GM12878 (cell line): ENCODE measurements at regions not wholly inside any gene's neighbourhood (a gene's known extent, or its start where the extent isn't known, plus 50 kb on each side); places are given as distances from the start of the nearest gene placed in this dataset.

Experiments used
- ATAC-seq: fragments of 200-7000 bp; cut with Tn5 transposase; 3 replicates; pipeline ENCODE4 v1.9.1; 2020; ENCODE audit warnings: mild to moderate bottlenecking, moderate library complexity
- BruUV-seq: library from RNA; stranded (reverse); fragments of 400-500 nt; replicated peaks from 2 replicates; lab custom pipeline; 2021; lab: Mats Ljungman, UMichigan
- CTCF ChIA-PET: fragments of 300-600 bp; sonication (Branson Sonifier 250); formaldehyde crosslinking; extraction: SDS; loops from one replicate; lab custom pipeline; 2021; ENCODE audit warnings: inconsistent platforms; lab: Yijun Ruan, JAX
- POLR2A ChIA-PET: fragments of 350-600 bp; formaldehyde crosslinking; extraction: SDS; loops from one replicate; lab custom pipeline; 2021; ENCODE audit warnings: inconsistent platforms; lab: Charles Lee
- RAD21 ChIA-PET: fragments of 300-600 bp; sonication (Branson Sonifier 250); formaldehyde crosslinking; loops from one replicate; lab custom pipeline; 2023; ENCODE audit warnings: antibody characterized with exemption; ENCODE audit not compliant: unreplicated experiment; lab: Charles Lee
- SMC1A ChIA-PET: fragments of 300-600 bp; sonication (Branson Sonifier 250); formaldehyde crosslinking; loops from one replicate; lab custom pipeline; 2023; ENCODE audit not compliant: unreplicated experiment, uncharacterized antibody; lab: Charles Lee
- DNase-seq: peaks from one replicate; pipeline ENCODE4 v3.0.0-alpha.2; 2011; ENCODE audit warnings: low read depth, low spot score
- FAIRE-seq: peaks from 3 replicates; lab custom pipeline; 2011; peaks lifted over from hg19 to GRCh38; lab: Jason Lieb, UNC
- H2AFZ ChIP-seq: 2 replicates; pipeline ENCODE4 v1.6.0; 2011; ENCODE audit warnings: low read depth, low read length, control low read depth; ENCODE audit not compliant: control insufficient read depth
- H3K27ac ChIP-seq: 2 replicates; pipeline ENCODE4 v1.5.1; 2011; ENCODE audit warnings: control low read depth; ENCODE audit not compliant: control insufficient read depth, insufficient read depth
- H3K27me3 ChIP-seq, 2 experiments: replicated peaks in 1 of 2; 2 replicates each; pipeline versions ENCODE4 v1.6.0 to v1.6.1; 2011; ENCODE audit warnings: low read length in 1 of 2; ENCODE audit not compliant: control insufficient read depth in 2 of 2, insufficient read depth in 2 of 2
- H3K36me3 ChIP-seq, 2 experiments: 2 replicates each; pipeline ENCODE4 v1.5.1; 2011; ENCODE audit warnings: low read length in 1 of 2; ENCODE audit not compliant: control insufficient read depth in 2 of 2, insufficient read depth in 2 of 2
- H3K4me1 ChIP-seq: 2 replicates; pipeline ENCODE4 v1.6.1; 2011; ENCODE audit warnings: mild to moderate bottlenecking, low read length, moderate library complexity, mixed read lengths; ENCODE audit not compliant: control insufficient read depth, insufficient read depth
- H3K4me2 ChIP-seq: 2 replicates; pipeline ENCODE4 v1.6.0; 2011; ENCODE audit warnings: control low read depth; ENCODE audit not compliant: control insufficient read depth, insufficient read depth
- H3K4me3 ChIP-seq: fragments of 200-600 bp; sonication (generic); 2 replicates; pipeline ENCODE4 v1.5.1; 2016
- H3K79me2 ChIP-seq: 2 replicates; pipeline ENCODE4 v1.6.0; 2011; ENCODE audit warnings: low read length; ENCODE audit not compliant: control insufficient read depth, insufficient read depth
- H3K9ac ChIP-seq: 2 replicates; pipeline ENCODE4 v1.8.0; 2011; ENCODE audit warnings: low read length, control low read depth, mixed read lengths; ENCODE audit not compliant: control insufficient read depth, insufficient read depth
- H3K9me3 ChIP-seq: replicated peaks from 3 replicates; pipeline ENCODE4 v1.5.1; 2011; ENCODE audit warnings: mild to moderate bottlenecking, low read length; ENCODE audit not compliant: control insufficient read depth, insufficient read depth
- H4K20me1 ChIP-seq: 2 replicates; pipeline ENCODE4 v1.6.0; 2011; ENCODE audit not compliant: control insufficient read depth, insufficient read depth
- IKZF1 ChIP-seq: fragments of 450-650 bp; conservative IDR thresholded peaks from 2 replicates; pipeline ENCODE4 v1.6.1; 2017; ENCODE audit warnings: antibody characterized with exemption, mild to moderate bottlenecking
- SPI1 ChIP-seq: IDR thresholded peaks from 2 replicates; pipeline ENCODE4 v1.6.1; 2011; ENCODE audit warnings: low read depth, mild to moderate bottlenecking, low read length, moderate library complexity, borderline replicate concordance; ENCODE audit not compliant: insufficient read depth
- WGBS: methylation state at CpG from one replicate; pipeline ENCODE4 v1.1.6; 2016; ENCODE audit warnings: low lambda C conversion rate; ENCODE audit not compliant: insufficient replicate concordance, insufficient coverage; ENCODE audit errors: missing lambda C conversion rate; 5-methylcytosine and 5-hydroxymethylcytosine counted together
- in situ Hi-C: fragments of 300-500 bp; cut with MboI; formaldehyde crosslinking; loops from 9 replicates; pipeline ENCODE4 v1.14.3; 2018; ENCODE audit warnings: mixed read lengths
- intact Hi-C: fragments of 100-400 bp; cut with micrococcal nuclease; formaldehyde crosslinking; loops from one replicate; pipeline ENCODE4 v1.14.2; 2022; ENCODE audit not compliant: unreplicated experiment
- TF ChIP-seq, protein P1 (sequence below): IDR thresholded peaks from 2 replicates; pipeline ENCODE4 v1.6.1; 2012; ENCODE audit warnings: improper control_type of control experiment, low read depth, low read length; ENCODE audit not compliant: insufficient replicate concordance
- TF ChIP-seq, protein P2 (sequence below): fragments of 450-650 bp; conservative IDR thresholded peaks from 2 replicates; pipeline ENCODE4 v1.6.1; 2017; ENCODE audit warnings: mild to moderate bottlenecking, moderate library complexity

DNA sequence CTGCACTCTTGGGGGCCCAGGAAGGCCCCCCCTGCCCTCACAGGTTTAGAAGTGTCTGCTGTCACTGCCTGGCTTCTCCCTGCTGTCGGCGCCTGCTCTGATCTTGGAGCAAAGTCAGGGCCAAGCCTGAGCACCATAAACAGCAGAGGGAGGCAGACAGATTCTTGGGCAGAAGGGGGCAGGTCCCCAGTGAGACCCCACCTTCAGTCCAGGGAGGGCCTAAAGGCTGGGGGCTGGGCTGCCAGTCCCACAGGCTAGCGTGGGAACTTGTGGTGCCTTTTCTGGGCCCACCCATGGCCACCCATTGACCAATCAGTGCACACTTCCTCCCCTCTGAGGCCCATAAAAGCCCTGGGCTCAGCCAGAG lies 124.0 kb downstream of the OLFM1 start (continued):
- TF ChIP-seq, protein P1, sequence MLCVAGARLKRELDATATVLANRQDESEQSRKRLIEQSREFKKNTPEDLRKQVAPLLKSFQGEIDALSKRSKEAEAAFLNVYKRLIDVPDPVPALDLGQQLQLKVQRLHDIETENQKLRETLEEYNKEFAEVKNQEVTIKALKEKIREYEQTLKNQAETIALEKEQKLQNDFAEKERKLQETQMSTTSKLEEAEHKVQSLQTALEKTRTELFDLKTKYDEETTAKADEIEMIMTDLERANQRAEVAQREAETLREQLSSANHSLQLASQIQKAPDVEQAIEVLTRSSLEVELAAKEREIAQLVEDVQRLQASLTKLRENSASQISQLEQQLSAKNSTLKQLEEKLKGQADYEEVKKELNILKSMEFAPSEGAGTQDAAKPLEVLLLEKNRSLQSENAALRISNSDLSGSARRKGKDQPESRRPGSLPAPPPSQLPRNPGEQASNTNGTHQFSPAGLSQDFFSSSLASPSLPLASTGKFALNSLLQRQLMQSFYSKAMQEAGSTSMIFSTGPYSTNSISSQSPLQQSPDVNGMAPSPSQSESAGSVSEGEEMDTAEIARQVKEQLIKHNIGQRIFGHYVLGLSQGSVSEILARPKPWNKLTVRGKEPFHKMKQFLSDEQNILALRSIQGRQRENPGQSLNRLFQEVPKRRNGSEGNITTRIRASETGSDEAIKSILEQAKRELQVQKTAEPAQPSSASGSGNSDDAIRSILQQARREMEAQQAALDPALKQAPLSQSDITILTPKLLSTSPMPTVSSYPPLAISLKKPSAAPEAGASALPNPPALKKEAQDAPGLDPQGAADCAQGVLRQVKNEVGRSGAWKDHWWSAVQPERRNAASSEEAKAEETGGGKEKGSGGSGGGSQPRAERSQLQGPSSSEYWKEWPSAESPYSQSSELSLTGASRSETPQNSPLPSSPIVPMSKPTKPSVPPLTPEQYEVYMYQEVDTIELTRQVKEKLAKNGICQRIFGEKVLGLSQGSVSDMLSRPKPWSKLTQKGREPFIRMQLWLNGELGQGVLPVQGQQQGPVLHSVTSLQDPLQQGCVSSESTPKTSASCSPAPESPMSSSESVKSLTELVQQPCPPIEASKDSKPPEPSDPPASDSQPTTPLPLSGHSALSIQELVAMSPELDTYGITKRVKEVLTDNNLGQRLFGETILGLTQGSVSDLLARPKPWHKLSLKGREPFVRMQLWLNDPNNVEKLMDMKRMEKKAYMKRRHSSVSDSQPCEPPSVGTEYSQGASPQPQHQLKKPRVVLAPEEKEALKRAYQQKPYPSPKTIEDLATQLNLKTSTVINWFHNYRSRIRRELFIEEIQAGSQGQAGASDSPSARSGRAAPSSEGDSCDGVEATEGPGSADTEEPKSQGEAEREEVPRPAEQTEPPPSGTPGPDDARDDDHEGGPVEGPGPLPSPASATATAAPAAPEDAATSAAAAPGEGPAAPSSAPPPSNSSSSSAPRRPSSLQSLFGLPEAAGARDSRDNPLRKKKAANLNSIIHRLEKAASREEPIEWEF = no peak
- TF ChIP-seq IKZF1 = no peak
- TF ChIP-seq, all 136 proteins: peak for 0

DNA sequence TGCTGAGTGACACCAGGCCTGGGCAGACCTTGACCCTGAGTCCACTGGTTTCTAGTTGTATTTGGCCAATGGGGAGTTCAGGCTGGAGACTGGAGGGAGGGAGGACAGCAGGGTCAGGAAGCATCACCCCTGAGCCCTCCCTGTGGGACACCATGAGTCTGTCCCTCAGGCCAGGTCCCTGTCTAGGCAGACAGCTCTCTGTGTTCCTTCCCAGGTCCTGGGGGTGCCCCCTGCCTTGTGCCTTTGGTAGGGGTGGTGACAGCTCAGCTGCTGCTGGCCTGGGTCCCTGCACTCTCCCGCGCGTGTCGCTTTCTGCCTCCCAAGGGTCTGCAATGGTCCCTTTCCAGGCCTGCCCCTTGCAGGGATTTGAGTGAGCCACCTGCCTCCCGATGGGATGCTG lies 125.5 kb downstream of the OLFM1 start:
- Histone ChIP-seq H3K9me3 (no peaks in the 10 kb centered on the region; the same call in 2 of the 3 replicates), H2AFZ (no peak overlapping the region), H4K20me1 (no peaks in the 10 kb centered on the region), H3K4me2 (no peak overlapping the region), H3K27ac (no peak overlapping the region), H3K79me2 (no peaks in the 10 kb centered on the region), H3K9ac (no peak overlapping the region), H3K27me3 (peaks cover 0 to 2% of the 10 kb centered on the region in 2 experiments; a peak in 1 of 4 replicates), H3K4me3 (no peak overlapping the region), H3K36me3 (no peaks in the 10 kb centered on the region), H3K4me1 (no peaks in the 10 kb centered on the region)
- ChIA-PET RAD21 (no interaction called here), SMC1A (no interaction called here), CTCF (no interaction called here), POLR2A (no interaction called here)
- TF ChIP-seq, protein P2, sequence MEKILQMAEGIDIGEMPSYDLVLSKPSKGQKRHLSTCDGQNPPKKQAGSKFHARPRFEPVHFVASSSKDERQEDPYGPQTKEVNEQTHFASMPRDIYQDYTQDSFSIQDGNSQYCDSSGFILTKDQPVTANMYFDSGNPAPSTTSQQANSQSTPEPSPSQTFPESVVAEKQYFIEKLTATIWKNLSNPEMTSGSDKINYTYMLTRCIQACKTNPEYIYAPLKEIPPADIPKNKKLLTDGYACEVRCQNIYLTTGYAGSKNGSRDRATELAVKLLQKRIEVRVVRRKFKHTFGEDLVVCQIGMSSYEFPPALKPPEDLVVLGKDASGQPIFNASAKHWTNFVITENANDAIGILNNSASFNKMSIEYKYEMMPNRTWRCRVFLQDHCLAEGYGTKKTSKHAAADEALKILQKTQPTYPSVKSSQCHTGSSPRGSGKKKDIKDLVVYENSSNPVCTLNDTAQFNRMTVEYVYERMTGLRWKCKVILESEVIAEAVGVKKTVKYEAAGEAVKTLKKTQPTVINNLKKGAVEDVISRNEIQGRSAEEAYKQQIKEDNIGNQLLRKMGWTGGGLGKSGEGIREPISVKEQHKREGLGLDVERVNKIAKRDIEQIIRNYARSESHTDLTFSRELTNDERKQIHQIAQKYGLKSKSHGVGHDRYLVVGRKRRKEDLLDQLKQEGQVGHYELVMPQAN = no peak
- no peak for TF ChIP-seq SPI1
- no TSS peak for BruUV-seq
- no peak for FAIRE-seq
- 37% methylated on average over 5 of the region's 5 CpGs for WGBS
- no peak for ATAC-seq
- DNase-seq = no peak
- intact Hi-C loops = no loop called here
- in situ Hi-C loops = no loop called here
